OCI-LY1 (cell line): ENCODE measurements at regions not wholly inside any gene's neighbourhood (a gene's known extent, or its start where the extent isn't known, plus 50 kb on each side); places are given as distances from the start of the nearest gene placed in this dataset.
"Not testable (repeated sequence)": the region's sequence is repeated elsewhere in the genome, so short reads cannot be mapped to it uniquely, and the experiment has no call there.

Experiments used
- CTCF ChIP-seq: fragments of 200-600 bp; sonication (generic), shearing (Covaris generic); IDR thresholded peaks from 2 replicates; pipeline ENCODE4 v1.5.1; 2017; ENCODE audit warnings: mild to moderate bottlenecking, antibody characterized with exemption, low read length, moderate library complexity, mixed read lengths
- EZH2 ChIP-seq: fragments of 200-600 bp; sonication (generic), shearing (Covaris generic); IDR thresholded peaks from 2 replicates; pipeline ENCODE4 v1.8.0; 2017; ENCODE audit warnings: borderline replicate concordance, mixed run types, mild to moderate bottlenecking, antibody characterized with exemption, low read length, moderate library complexity, mixed read lengths

- not testable (repeated sequence) for TF ChIP-seq CTCF, EZH2
Measured at GRCh38 chr1:58167131-58167530, 379.4 kb downstream of the OMA1 start.
